ENCODE measurements at regions not wholly inside any gene's neighbourhood (a gene's known extent, or its start where the extent isn't known, plus 50 kb on each side); places are given as distances from the start of the nearest gene placed in this dataset.

- TF ChIP-seq CTCF (IDR thresholded peaks at IDR 0.05) (no peak), ZFX (IDR thresholded peaks at IDR 0.05; ENCODE audit: borderline replicate concordance) (no peak)
- peak overlapping the region; percentile 64 for H3K27ac ChIP-seq
Observed at GRCh38 chr5:38636626-38637025, 80.2 kb upstream of the LIFR start.

- H3K27ac ChIP-seq = no peak overlapping the region
- TF ChIP-seq ZFX (IDR thresholded peaks at IDR 0.05; ENCODE audit: borderline replicate concordance) (no peak), CTCF (IDR thresholded peaks at IDR 0.05) (no peak)
Observed at GRCh38 chr5:38638656-38639055, 82.2 kb upstream of the LIFR start.

GRCh38 chr5:38639377-38640358, 83.2 kb upstream of the LIFR start:
- TF ChIP-seq CTCF (IDR thresholded peaks at IDR 0.05) = no peak
- TF ChIP-seq ZFX (IDR thresholded peaks at IDR 0.05; ENCODE audit: borderline replicate concordance) = no peak
- no peak overlapping the region for H3K27ac ChIP-seq

- no peak overlapping the region for H3K27ac ChIP-seq
- TF ChIP-seq ZFX (IDR thresholded peaks at IDR 0.05; ENCODE audit: borderline replicate concordance) (no peak), CTCF (IDR thresholded peaks at IDR 0.05) (no peak)
Observed at GRCh38 chr5:38641003-38641402, 84.6 kb upstream of the LIFR start.

- TF ChIP-seq CTCF (IDR thresholded peaks at IDR 0.05) (no peak), ZFX (IDR thresholded peaks at IDR 0.05; ENCODE audit: borderline replicate concordance) (no peak)
- H3K27ac ChIP-seq = no peak overlapping the region
Observed at GRCh38 chr5:38642189-38642911, 85.9 kb upstream of the LIFR start.

GRCh38 chr5:38643616-38644015, 87.2 kb upstream of the LIFR start:
- no peak for TF ChIP-seq CTCF (IDR thresholded peaks at IDR 0.05)
- no peak for TF ChIP-seq ZFX (IDR thresholded peaks at IDR 0.05; ENCODE audit: borderline replicate concordance)
- H3K27ac ChIP-seq = no peak overlapping the region

GRCh38 chr5:38645508-38645907, 89.1 kb upstream of the LIFR start:
- no peak overlapping the region for H3K27ac ChIP-seq
- no peak for TF ChIP-seq ZFX (IDR thresholded peaks at IDR 0.05; ENCODE audit: borderline replicate concordance)
- TF ChIP-seq CTCF (IDR thresholded peaks at IDR 0.05) = no peak
